Adrenal gland (tissue), 9 donors: ENCODE measurements at regions not wholly inside any gene's neighbourhood (a gene's known extent, or its start where the extent isn't known, plus 50 kb on each side); places are given as distances from the start of the nearest gene placed in this dataset.

ENCODE experiments used
- DNase-seq, 7 donors: peaks; one replicate each; pipeline ENCODE4 v3.0.0-alpha.2; 2019 to 2020
- H3K27ac ChIP-seq, 5 donors: fragments of 200-600 bp; sonication (generic) in 4 of 5; 1 replicate in 3 of 5; 2 replicates in 2 of 5; pipeline versions ENCODE4 v1.5.1 to v1.8.0; 2016 to 2020; ENCODE audit warnings: mild to moderate bottlenecking in 1 of 5
- H3K27me3 ChIP-seq: fragments of 200-600 bp; 2 replicates; pipeline ENCODE4 v1.8.0; 2021
- H3K36me3 ChIP-seq, 2 donors: fragments of 200-600 bp; replicated peaks in 1 of 2; 1 replicate in 1 of 2; 2 replicates in 1 of 2; pipeline versions ENCODE4 v1.5.1 to v1.8.0; 2018 to 2022
- H3K4me1 ChIP-seq, 2 donors: fragments of 200-600 bp; replicated peaks in 1 of 2; 1 replicate in 1 of 2; 2 replicates in 1 of 2; pipeline versions ENCODE4 v1.5.1 to v1.8.0; 2018 to 2021
- H3K4me3 ChIP-seq, 4 donors: fragments of 200-600 bp; sonication (generic) in 3 of 4; one replicate each; pipeline ENCODE4 v1.5.1; 2016 to 2018
- H3K9me3 ChIP-seq, 3 donors: fragments of 200-600 bp; sonication (generic) in 1 of 3; replicated peaks in 1 of 3; 1 replicate in 2 of 3; 2 replicates in 1 of 3; pipeline versions ENCODE4 v1.5.1 to v1.8.0; 2016 to 2021
- CTCF ChIP-seq, 6 experiments: fragments of 450-650 bp in 4 of 6; fragments of 200-600 bp in 2 of 6; sonication (generic) in 1 of 6; IDR thresholded peaks; 1 replicate in 5 of 6; 2 replicates in 1 of 6; pipeline versions ENCODE4 v1.5.1 to v1.8.0; 2016 to 2021; ENCODE audit warnings: antibody characterized with exemption in 6 of 6, mild to moderate bottlenecking in 2 of 6, moderate library complexity in 1 of 6
- POLR2A ChIP-seq, 2 donors: fragments of 450-650 bp; IDR thresholded peaks; one replicate each; pipeline ENCODE4 v1.6.1; 2017; ENCODE audit warnings: antibody characterized with exemption in 2 of 2, mild to moderate bottlenecking in 2 of 2, moderate library complexity in 1 of 2
- WGBS, 4 donors: extraction: QIAGEN DNeasy Blood & Tissue Kit in 2 of 4; methylation state at CpG; one replicate each; pipeline versions ENCODE4 v1.1.5 to v1.1.7; 2013 to 2017; 5-methylcytosine and 5-hydroxymethylcytosine counted together
- intact Hi-C, 2 donors: fragments of 100-400 bp; cut with DNase I; formaldehyde crosslinking; loops; one replicate each; pipeline versions ENCODE4 v1.14.1 to v1.15.0; 2022 to 2023
- donor health status: healthy with polysubstance abuse.
- donor health status: Bipolar disorder and iron deficiency.
- donor health status: DM: yes; HTN: yes; CAD: no.
- donor health status: DM: no; HTN: no; CAD: no.
- donor health status: DM: no; HTN: no; CAD: no.

GRCh38 chr10:8499752-8500390 is 445.4 kb downstream of the GATA3 start:
- Histone ChIP-seq H3K36me3 (no peaks in the 10 kb centered on the region), H3K27me3 (no peaks in the 10 kb centered on the region), H3K4me3 (no peak overlapping the region), H3K4me1 (no peaks in the 10 kb centered on the region), H3K9me3 (no peaks in the 10 kb centered on the region), H3K27ac (no peak overlapping the region)
- TF ChIP-seq CTCF (IDR thresholded peaks at IDR 0.05) = no peak
- no peak for TF ChIP-seq POLR2A (IDR thresholded peaks at IDR 0.05)
- no peak for DNase-seq
- intact Hi-C loops = no loop called here

DNA sequence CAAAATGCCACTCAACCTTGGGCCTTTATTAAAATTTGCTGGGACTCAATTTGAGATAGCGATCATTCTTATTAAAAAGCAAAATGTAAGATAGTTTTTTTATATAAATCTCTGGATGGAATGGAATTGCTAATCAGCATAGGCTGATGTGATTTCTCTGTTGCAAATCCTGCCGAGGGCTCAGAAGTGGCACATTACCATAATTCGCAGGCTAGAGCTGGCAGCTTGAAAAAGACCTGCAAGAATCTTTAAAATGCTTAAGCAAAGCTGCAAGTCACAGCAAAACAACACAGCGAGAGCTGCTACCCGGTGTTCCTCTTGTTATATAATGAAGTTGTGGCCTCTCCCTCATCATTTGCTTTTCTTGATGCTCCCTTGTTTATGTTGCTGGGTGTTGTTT is 448.1 kb downstream of the GATA3 start:
- DNase-seq = no peak
- intact Hi-C loops = no loop called here
- no peaks in the 10 kb centered on the region for H3K9me3 ChIP-seq
- no peaks in the 10 kb centered on the region for H3K4me1 ChIP-seq
- H3K36me3 ChIP-seq = no peaks in the 10 kb centered on the region
- TF ChIP-seq CTCF (IDR thresholded peaks at IDR 0.05) (no peak), POLR2A (IDR thresholded peaks at IDR 0.05) (no peak)
- no peak overlapping the region for H3K27ac ChIP-seq
- H3K4me3 ChIP-seq = no peak overlapping the region
- H3K27me3 ChIP-seq = no peaks in the 10 kb centered on the region
- WGBS, 4 donors = 61 to 70% (median 65%) methylated on average over 5 of the region's 5 CpGs

- Histone ChIP-seq H3K4me1 (no peaks in the 10 kb centered on the region), H3K36me3 (no peaks in the 10 kb centered on the region), H3K4me3 (no peak overlapping the region), H3K9me3 (no peaks in the 10 kb centered on the region), H3K27ac (no peak overlapping the region), H3K27me3 (no peaks in the 10 kb centered on the region)
- no peak for DNase-seq
- WGBS, 4 donors = 53 to 62% (median 55%) methylated on average over 10 of the region's 10 CpGs
- TF ChIP-seq POLR2A (IDR thresholded peaks at IDR 0.05) = no peak
- TF ChIP-seq CTCF (IDR thresholded peaks at IDR 0.05) = no peak
- intact Hi-C loops = no loop called here
These were observed 450.0 kb downstream of the GATA3 start for GRCh38 chr10:8504499-8504898.

- intact Hi-C loops = no loop called here
- no peak overlapping the region for H3K27ac ChIP-seq
- H3K36me3 ChIP-seq = no peaks in the 10 kb centered on the region
- 68 to 87% (median 72%) methylated on average over 3 of the region's 3 CpGs for WGBS, 4 donors
- no peak for DNase-seq
- no peaks in the 10 kb centered on the region for H3K27me3 ChIP-seq
- H3K4me3 ChIP-seq = no peak overlapping the region
- TF ChIP-seq POLR2A (IDR thresholded peaks at IDR 0.05) (no peak), CTCF (IDR thresholded peaks at IDR 0.05) (no peak)
- H3K4me1 ChIP-seq = no peaks in the 10 kb centered on the region
- no peaks in the 10 kb centered on the region for H3K9me3 ChIP-seq
These were observed 452.7 kb downstream of the GATA3 start for GRCh38 chr10:8507156-8507555.
